MCF 10A (cell line): ENCODE measurements at regions not wholly inside any gene's neighbourhood (a gene's known extent, or its start where the extent isn't known, plus 50 kb on each side); places are given as distances from the start of the nearest gene placed in this dataset.

Experiments used
- BruUV-seq: library from RNA; stranded (reverse); fragments of 400-500 nt; replicated peaks from 2 replicates; lab custom pipeline; 2021; lab: Mats Ljungman, UMichigan
- CTCF ChIA-PET: fragments of 300-600 bp; sonication (Branson Sonifier 250); formaldehyde crosslinking; extraction: SDS; loops from one replicate; lab custom pipeline; 2021; ENCODE audit warnings: antibody characterized with exemption, inconsistent platforms; lab: Yijun Ruan, JAX
- POLR2A ChIA-PET: fragments of 300-600, 350-650 bp; sonication (Branson Sonifier 250); formaldehyde crosslinking; extraction: SDS; loops from one replicate; lab custom pipeline; 2020; ENCODE audit warnings: antibody characterized with exemption, inconsistent platforms; lab: Yijun Ruan, JAX
- DNase-seq: peaks from one replicate; pipeline ENCODE4 v3.0.0-alpha.2; 2018; ENCODE audit not compliant: unreplicated experiment
- H3K27ac Mint-ChIP-seq: one replicate; pipeline ENCODE4 v1.8.0; 2022; ENCODE audit warnings: mild to moderate bottlenecking, low read depth, mixed read lengths; ENCODE audit not compliant: unreplicated experiment
- H3K27me3 Mint-ChIP-seq: one replicate; pipeline ENCODE4 v1.8.0; 2022; ENCODE audit warnings: mixed read lengths; ENCODE audit not compliant: insufficient read depth, unreplicated experiment
- H3K36me3 Mint-ChIP-seq: one replicate; pipeline ENCODE4 v1.8.0; 2022; ENCODE audit warnings: mild to moderate bottlenecking, moderate library complexity, mixed read lengths; ENCODE audit not compliant: insufficient read depth, unreplicated experiment
- H3K4me1 Mint-ChIP-seq: one replicate; pipeline ENCODE4 v1.8.0; 2022; ENCODE audit warnings: mixed read lengths; ENCODE audit not compliant: insufficient read depth, unreplicated experiment
- H3K4me3 Mint-ChIP-seq: one replicate; pipeline ENCODE4 v1.8.0; 2022; ENCODE audit warnings: mild to moderate bottlenecking, moderate library complexity, mixed read lengths; ENCODE audit not compliant: unreplicated experiment
- H3K9me3 Mint-ChIP-seq: one replicate; pipeline ENCODE4 v1.8.0; 2022; ENCODE audit warnings: mixed read lengths; ENCODE audit not compliant: unreplicated experiment
- intact Hi-C: fragments of 100-400 bp; cut with micrococcal nuclease; formaldehyde crosslinking; loops from 2 replicates; pipeline ENCODE4 v1.14.1; 2022
- TF ChIP-seq, protein P1 (sequence below): fragments of 200-600 bp; IDR thresholded peaks from one replicate; pipeline ENCODE4 v1.8.0; 2022; ENCODE audit warnings: antibody characterized with exemption, mild to moderate bottlenecking; ENCODE audit not compliant: unreplicated experiment

DNA sequence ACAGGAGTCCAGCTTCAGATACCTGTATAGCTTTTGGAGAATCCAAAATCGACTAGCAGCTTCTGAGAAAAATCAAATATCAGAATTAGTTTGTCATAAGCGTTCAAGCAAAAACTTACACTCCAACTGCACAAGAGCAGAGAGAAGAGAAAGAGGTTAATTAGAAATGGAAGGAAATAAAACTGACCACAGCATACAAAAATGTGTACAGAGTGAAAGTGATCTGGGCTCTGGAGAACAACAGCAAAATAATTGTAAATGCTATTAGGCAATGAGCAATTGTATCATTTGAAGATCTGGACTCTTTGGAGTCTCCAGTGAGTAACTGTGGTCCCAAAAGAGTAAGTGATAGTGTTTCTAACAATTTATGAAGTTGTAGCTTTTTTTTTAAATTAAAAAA is 867.3 kb downstream of the TRIB2 start:
- ChIA-PET POLR2A (interaction anchor here (0.7 kb wide), 1 partner anchor 476 kb away, joined by 3 read pairs; no protein-coding TSS in a partner anchor), CTCF (interaction anchor here (0.6 kb wide), 1 partner anchor 280 kb away, joined by 3 read pairs; no protein-coding TSS in a partner anchor)
- no TSS peak for BruUV-seq
- no peaks in the 10 kb centered on the region for H3K27me3 Mint-ChIP-seq
- intact Hi-C loops: no loop called here
- no peaks in the 10 kb centered on the region for H3K36me3 Mint-ChIP-seq
- DNase-seq: no peak
- TF ChIP-seq, protein P1, sequence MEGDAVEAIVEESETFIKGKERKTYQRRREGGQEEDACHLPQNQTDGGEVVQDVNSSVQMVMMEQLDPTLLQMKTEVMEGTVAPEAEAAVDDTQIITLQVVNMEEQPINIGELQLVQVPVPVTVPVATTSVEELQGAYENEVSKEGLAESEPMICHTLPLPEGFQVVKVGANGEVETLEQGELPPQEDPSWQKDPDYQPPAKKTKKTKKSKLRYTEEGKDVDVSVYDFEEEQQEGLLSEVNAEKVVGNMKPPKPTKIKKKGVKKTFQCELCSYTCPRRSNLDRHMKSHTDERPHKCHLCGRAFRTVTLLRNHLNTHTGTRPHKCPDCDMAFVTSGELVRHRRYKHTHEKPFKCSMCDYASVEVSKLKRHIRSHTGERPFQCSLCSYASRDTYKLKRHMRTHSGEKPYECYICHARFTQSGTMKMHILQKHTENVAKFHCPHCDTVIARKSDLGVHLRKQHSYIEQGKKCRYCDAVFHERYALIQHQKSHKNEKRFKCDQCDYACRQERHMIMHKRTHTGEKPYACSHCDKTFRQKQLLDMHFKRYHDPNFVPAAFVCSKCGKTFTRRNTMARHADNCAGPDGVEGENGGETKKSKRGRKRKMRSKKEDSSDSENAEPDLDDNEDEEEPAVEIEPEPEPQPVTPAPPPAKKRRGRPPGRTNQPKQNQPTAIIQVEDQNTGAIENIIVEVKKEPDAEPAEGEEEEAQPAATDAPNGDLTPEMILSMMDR: no peak
- H3K4me3 Mint-ChIP-seq: no peak overlapping the region
- H3K4me1 Mint-ChIP-seq: peaks cover 5% of the 10 kb centered on the region
- H3K27ac Mint-ChIP-seq: no peak overlapping the region
- no peaks in the 10 kb centered on the region for H3K9me3 Mint-ChIP-seq

DNA sequence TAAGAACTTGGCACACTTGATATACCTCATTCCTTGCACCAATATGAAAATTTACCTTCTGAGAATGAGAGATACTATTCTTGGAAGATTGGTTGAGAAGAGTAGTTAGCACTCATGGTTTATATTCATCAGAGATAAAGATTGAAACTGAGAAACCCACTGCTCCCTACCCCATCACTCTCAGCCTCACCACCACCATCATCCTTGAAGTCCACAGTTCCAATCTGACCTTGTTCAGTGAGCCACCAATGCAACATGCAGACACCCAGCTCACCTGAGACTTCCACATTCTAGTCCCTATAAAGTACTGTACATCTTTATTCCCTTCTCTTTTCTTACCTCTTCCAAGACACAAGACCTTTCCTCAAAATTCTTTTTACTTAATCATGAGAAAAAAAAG is 869.0 kb downstream of the TRIB2 start:
- TF ChIP-seq, protein P1: no peak
- Mint-ChIP-seq H3K27me3 (no peaks in the 10 kb centered on the region), H3K9me3 (no peaks in the 10 kb centered on the region), H3K36me3 (no peaks in the 10 kb centered on the region), H3K4me3 (no peak overlapping the region), H3K27ac (no peak overlapping the region), H3K4me1 (peaks cover 5% of the 10 kb centered on the region)
- POLR2A ChIA-PET: no interaction called here
- DNase-seq: no peak
- no TSS peak for BruUV-seq
- CTCF ChIA-PET: no interaction called here
- intact Hi-C loops: no loop called here

DNA sequence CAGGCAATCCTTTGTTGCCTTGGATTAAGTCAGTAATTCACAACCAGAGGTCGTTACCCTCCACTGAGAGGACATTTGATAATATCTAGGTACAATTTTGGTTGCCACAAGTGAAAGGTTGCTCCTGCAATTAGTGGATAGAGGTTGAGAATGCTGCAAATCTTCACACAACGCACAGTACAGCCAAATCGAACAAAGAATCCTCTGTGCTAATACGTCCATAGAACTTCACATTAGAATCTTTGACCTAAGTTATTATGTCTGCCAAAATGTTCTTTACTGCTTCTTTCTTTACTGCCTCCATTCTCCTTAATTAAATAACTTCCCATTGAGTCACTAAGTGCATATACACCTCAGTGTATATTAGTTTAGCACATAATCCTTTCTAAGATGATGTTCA is 879.5 kb downstream of the TRIB2 start:
- H3K4me3 Mint-ChIP-seq: no peak overlapping the region
- POLR2A ChIA-PET: no interaction called here
- no TSS peak for BruUV-seq
- peaks cover 6% of the 10 kb centered on the region for H3K4me1 Mint-ChIP-seq
- no peak overlapping the region for H3K27ac Mint-ChIP-seq
- CTCF ChIA-PET: no interaction called here
- intact Hi-C loops: no loop called here
- H3K9me3 Mint-ChIP-seq: no peaks in the 10 kb centered on the region
- no peak for DNase-seq
- no peaks in the 10 kb centered on the region for H3K27me3 Mint-ChIP-seq
- no peaks in the 10 kb centered on the region for H3K36me3 Mint-ChIP-seq
- TF ChIP-seq, protein P1: no peak

DNA sequence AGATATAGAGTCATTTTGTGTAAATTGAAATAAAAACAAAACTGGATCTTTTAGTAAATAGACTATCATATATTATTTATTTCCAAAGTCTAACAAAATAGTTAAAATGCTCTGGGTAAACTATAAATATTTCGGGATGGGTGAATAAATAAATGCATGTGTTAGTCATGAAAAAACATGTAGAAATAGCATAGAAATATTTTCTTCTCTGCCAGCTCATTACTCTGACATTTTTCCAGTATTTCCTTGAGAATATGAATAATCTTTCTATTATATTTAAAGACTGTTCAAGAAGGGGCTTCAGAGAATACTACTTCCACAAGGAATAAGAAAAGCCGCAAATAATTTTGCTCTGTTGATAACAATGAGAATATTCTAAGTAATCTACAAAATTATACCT is 880.4 kb downstream of the TRIB2 start:
- H3K27ac Mint-ChIP-seq: no peak overlapping the region
- no peaks in the 10 kb centered on the region for H3K9me3 Mint-ChIP-seq
- no peaks in the 10 kb centered on the region for H3K36me3 Mint-ChIP-seq
- peaks cover 6% of the 10 kb centered on the region for H3K4me1 Mint-ChIP-seq
- ChIA-PET POLR2A (interaction anchor here (1.1 kb wide), 1 partner anchor 12 kb away, joined by 3 read pairs; no protein-coding TSS in a partner anchor), CTCF (no interaction called here)
- no peak overlapping the region for H3K4me3 Mint-ChIP-seq
- no TSS peak for BruUV-seq
- no peak for DNase-seq
- intact Hi-C loops: no loop called here
- no peaks in the 10 kb centered on the region for H3K27me3 Mint-ChIP-seq
- TF ChIP-seq, protein P1: no peak
